CD4-positive, alpha-beta T cell (primary cell): ENCODE measurements at regions not wholly inside any gene's neighbourhood (a gene's known extent, or its start where the extent isn't known, plus 50 kb on each side); places are given as distances from the start of the nearest gene placed in this dataset.
A peak's percentile ranks its signal among the peaks of the same experiment; 100 is the strongest.

ENCODE experiments used
- ATAC-seq: fragments of 200-7000 bp; cut with Tn5 transposase; one replicate; pipeline ENCODE4 v1.10.0; 2022; ENCODE audit warnings: mild to moderate bottlenecking; ENCODE audit not compliant: poor library complexity
- CTCF ChIA-PET: fragments of 350-600 bp; sonication (Branson Sonifier 250); formaldehyde crosslinking; loops from one replicate; lab custom pipeline; 2021; ENCODE audit warnings: antibody characterized with exemption, inconsistent platforms; lab: Charles Lee
- POLR2A ChIA-PET: fragments of 350-600 bp; sonication (Branson Sonifier 250); formaldehyde crosslinking; loops from one replicate; lab custom pipeline; 2021; ENCODE audit warnings: antibody characterized with exemption, inconsistent platforms; lab: Charles Lee
- DNase-seq, 14 experiments: peaks; one replicate each; pipeline ENCODE4 v3.0.0-alpha.2; 2013 to 2020; ENCODE audit warnings: mixed read lengths in 2 of 14
- H3K27ac ChIP-seq, 2 donors: one replicate each; pipeline versions ENCODE4 v1.5.1 to v1.7.0; 2013; ENCODE audit warnings: low read length in 2 of 2, low read depth in 1 of 2, mild to moderate bottlenecking in 1 of 2
- H3K27me3 ChIP-seq, 2 experiments: 1 replicate in 1 of 2; 2 replicates in 1 of 2; pipeline versions ENCODE4 v1.6.1 to v1.7.0; 2013; ENCODE audit warnings: low read length in 2 of 2, control low read depth in 1 of 2, mild to moderate bottlenecking in 1 of 2, moderate library complexity in 1 of 2; ENCODE audit not compliant: insufficient read depth in 2 of 2, control insufficient read depth in 1 of 2
- H3K36me3 ChIP-seq: one replicate; pipeline ENCODE4 v1.6.1; 2013; ENCODE audit warnings: low read length, control low read depth; ENCODE audit not compliant: insufficient read depth
- H3K4me1 ChIP-seq: one replicate; pipeline ENCODE4 v1.6.1; 2013; ENCODE audit warnings: low read length, control low read depth; ENCODE audit not compliant: insufficient read depth
- H3K4me3 ChIP-seq: one replicate; pipeline ENCODE4 v1.5.1; 2013; ENCODE audit warnings: mild to moderate bottlenecking, low read length, moderate library complexity
- H3K9me3 ChIP-seq, 2 experiments: 1 replicate in 1 of 2; 2 replicates in 1 of 2; pipeline versions ENCODE4 v1.6.1 to v1.7.0; 2013; ENCODE audit warnings: low read length in 2 of 2, mild to moderate bottlenecking in 2 of 2, control low read depth in 1 of 2, moderate library complexity in 1 of 2; ENCODE audit not compliant: control insufficient read depth in 1 of 2, insufficient read depth in 1 of 2
- H3K27ac Mint-ChIP-seq: one replicate; pipeline ENCODE4 v1.8.0; 2020; ENCODE audit warnings: mixed read lengths
- H3K27me3 Mint-ChIP-seq: one replicate; pipeline ENCODE4 v1.8.0; 2021; ENCODE audit warnings: mixed read lengths
- H3K36me3 Mint-ChIP-seq: one replicate; pipeline ENCODE4 v1.8.0; 2021; ENCODE audit warnings: low read depth, mixed read lengths
- H3K4me1 Mint-ChIP-seq: one replicate; pipeline ENCODE4 v1.8.0; 2021; ENCODE audit warnings: low read depth, mixed read lengths
- H3K4me3 Mint-ChIP-seq: one replicate; pipeline ENCODE4 v1.8.0; 2020; ENCODE audit warnings: mild to moderate bottlenecking, mixed read lengths
- H3K9me3 Mint-ChIP-seq: one replicate; pipeline ENCODE4 v1.8.0; 2020; ENCODE audit warnings: mixed read lengths
- CTCF ChIP-seq: fragments of 200-600 bp; IDR thresholded peaks from one replicate; pipeline ENCODE4 v1.8.0; 2022; ENCODE audit warnings: antibody characterized with exemption, mild to moderate bottlenecking
- intact Hi-C, 2 experiments: fragments of 100-400 bp; cut with DNase I in 1 of 2; cut with micrococcal nuclease in 1 of 2; formaldehyde crosslinking; loops; one replicate each; pipeline versions ENCODE4 v1.15.1 to v1.9.0; 2023 to 2025; cut with DNase I, micrococcal nuclease

DNA sequence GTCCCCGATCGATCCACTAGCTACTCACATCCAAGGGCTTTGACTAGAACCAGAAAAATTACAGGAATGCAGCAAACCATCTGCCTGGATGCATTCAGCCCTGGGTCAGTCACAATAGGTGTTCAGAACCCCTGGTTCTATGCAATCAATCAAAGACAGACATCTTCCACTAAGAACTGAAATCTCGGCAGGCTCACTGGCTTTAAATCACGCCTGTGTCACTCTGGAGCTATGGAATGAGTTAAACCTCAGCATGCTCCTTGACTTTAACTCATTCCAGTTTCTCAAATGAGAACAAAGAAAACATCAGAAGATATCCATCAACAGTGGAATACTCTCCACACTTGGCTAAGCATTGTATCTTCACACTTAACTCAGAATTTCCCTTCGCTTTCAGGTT, 68.1 kb upstream of the SPTBN1 start:
- ATAC-seq (no peak), DNase-seq (no peak)
- ChIA-PET CTCF (no interaction called here), POLR2A (no interaction called here)
- Histone ChIP-seq H3K9me3 (no peaks in the 10 kb centered on the region), H3K4me1 (no peaks in the 10 kb centered on the region), H3K36me3 (no peaks in the 10 kb centered on the region), H3K27me3 (no peaks in the 10 kb centered on the region), H3K4me3 (no peak overlapping the region), H3K27ac (no peak overlapping the region)
- intact Hi-C loops: no loop called here
- Mint-ChIP-seq H3K9me3 (no peaks in the 10 kb centered on the region), H3K27me3 (no peaks in the 10 kb centered on the region), H3K27ac (no peak overlapping the region), H3K4me1 (no peaks in the 10 kb centered on the region), H3K36me3 (no peaks in the 10 kb centered on the region), H3K4me3 (no peak overlapping the region)
- no peak for TF ChIP-seq CTCF

DNA sequence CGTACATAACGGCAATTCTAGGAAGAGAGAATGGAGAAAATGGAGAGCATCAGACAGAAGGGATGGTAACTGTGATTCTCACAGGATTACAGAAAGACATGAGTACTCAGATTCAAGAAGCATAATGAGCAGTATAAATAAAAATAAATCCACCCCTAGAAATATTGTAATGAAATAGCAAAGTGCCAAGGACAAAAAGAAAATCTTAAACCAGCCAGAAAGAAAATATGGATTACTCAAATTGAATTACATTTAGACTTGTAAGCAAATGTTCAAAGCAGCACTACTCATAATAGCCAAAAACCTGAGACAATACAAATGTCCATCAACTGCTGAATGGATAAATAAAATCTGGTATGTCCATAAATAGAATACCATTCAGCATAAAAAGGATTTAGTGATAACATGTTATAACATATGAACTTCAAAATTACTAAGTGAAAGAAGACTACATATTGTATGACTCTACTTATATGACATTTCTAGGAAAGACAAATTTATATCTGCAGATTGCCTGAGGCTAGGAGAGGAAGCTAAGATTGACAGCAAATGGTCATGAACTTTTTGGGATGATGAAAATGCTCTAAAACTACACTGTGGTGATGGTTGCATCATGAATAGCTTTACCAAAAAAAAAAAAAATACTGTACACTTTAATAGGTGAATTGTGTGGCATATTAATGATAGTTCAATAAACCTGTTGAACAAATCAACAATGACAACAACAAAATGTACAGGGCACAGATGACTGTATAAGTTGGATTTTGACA, 63.4 kb upstream of the SPTBN1 start:
- H3K4me1 Mint-ChIP-seq: peaks cover 9% of the 10 kb centered on the region
- H3K9me3 Mint-ChIP-seq: no peaks in the 10 kb centered on the region
- H3K9me3 ChIP-seq: no peaks in the 10 kb centered on the region
- no peaks in the 10 kb centered on the region for H3K4me1 ChIP-seq
- ChIA-PET CTCF (no interaction called here), POLR2A (no interaction called here)
- H3K27me3 ChIP-seq: no peaks in the 10 kb centered on the region
- DNase-seq (no peak), ATAC-seq (no peak)
- H3K27ac Mint-ChIP-seq: no peak overlapping the region
- intact Hi-C loops: no loop called here
- H3K4me3 Mint-ChIP-seq: no peak overlapping the region
- no peaks in the 10 kb centered on the region for H3K36me3 ChIP-seq
- no peaks in the 10 kb centered on the region for H3K27me3 Mint-ChIP-seq
- TF ChIP-seq CTCF: no peak
- H3K36me3 Mint-ChIP-seq: no peaks in the 10 kb centered on the region
- H3K4me3 ChIP-seq: no peak overlapping the region
- H3K27ac ChIP-seq: no peak overlapping the region

DNA sequence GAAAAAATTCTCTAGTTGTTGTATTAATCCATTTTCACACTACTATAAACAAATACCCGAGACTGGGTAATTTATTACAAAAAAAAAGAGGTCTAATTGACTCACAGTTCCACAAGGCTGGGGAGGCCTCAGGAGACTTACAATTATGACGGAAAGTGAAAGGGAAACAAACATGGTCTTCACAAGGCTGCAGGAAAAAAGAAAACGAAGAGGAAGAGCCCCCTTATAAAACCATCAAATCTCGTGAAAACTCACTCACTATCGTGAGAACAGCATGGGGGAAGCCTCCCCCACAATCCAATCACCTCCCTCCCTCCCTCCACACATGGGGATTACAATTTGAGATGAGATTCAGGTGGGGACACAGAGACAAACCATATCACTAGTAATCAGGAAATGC, 61.7 kb upstream of the SPTBN1 start:
- intact Hi-C loops: no loop called here
- no peak overlapping the region for H3K27ac ChIP-seq
- Mint-ChIP-seq H3K27ac (peak overlapping the region; percentile 79), H3K9me3 (no peaks in the 10 kb centered on the region), H3K4me3 (peak overlapping the region; percentile 63), H3K27me3 (no peaks in the 10 kb centered on the region), H3K36me3 (no peaks in the 10 kb centered on the region), H3K4me1 (peaks cover 9% of the 10 kb centered on the region)
- TF ChIP-seq CTCF: no peak
- DNase-seq (peak in 3 of 14 experiments; percentile 13 to 44 (median 23)), ATAC-seq (peak; percentile 62)
- ChIA-PET CTCF (no interaction called here), POLR2A (no interaction called here)
- no peak overlapping the region for H3K4me3 ChIP-seq
- H3K27me3 ChIP-seq: no peaks in the 10 kb centered on the region
- H3K9me3 ChIP-seq: no peaks in the 10 kb centered on the region
- no peaks in the 10 kb centered on the region for H3K36me3 ChIP-seq
- no peaks in the 10 kb centered on the region for H3K4me1 ChIP-seq
